Epithelial cell of esophagus (primary cell): ENCODE measurements at regions not wholly inside any gene's neighbourhood (a gene's known extent, or its start where the extent isn't known, plus 50 kb on each side); places are given as distances from the start of the nearest gene placed in this dataset.

Experiments used
- DNase-seq: peaks from one replicate; pipeline ENCODE4 v3.0.0; 2010; ENCODE audit warnings: low read depth
- H3K4me3 ChIP-seq: 2 replicates; pipeline ENCODE4 v1.5.1; 2011; ENCODE audit warnings: mild to moderate bottlenecking, low read length, control low read depth
- CTCF ChIP-seq: IDR thresholded peaks from 2 replicates; pipeline ENCODE4 v1.5.1; 2011; ENCODE audit warnings: low read depth, mild to moderate bottlenecking, low read length, control low read depth, inconsistent platforms; ENCODE audit not compliant: insufficient read depth; ENCODE audit errors: missing control alignments

GRCh38 chr1:218872928-218873327, 300.8 kb upstream of the LYPLAL1 start:
- DNase-seq: no peak
- no peak overlapping the region for H3K4me3 ChIP-seq
- no peak for TF ChIP-seq CTCF

- TF ChIP-seq CTCF: no peak
- peak; percentile 92 for DNase-seq
Observed at GRCh38 chr1:218874313-218874712, 299.4 kb upstream of the LYPLAL1 start.

GRCh38 chr1:218874801-218875400, 298.8 kb upstream of the LYPLAL1 start:
- no peak overlapping the region for H3K4me3 ChIP-seq
- TF ChIP-seq CTCF: no peak
- peak; percentile 7 for DNase-seq

More at GRCh38 chr1:218874313-218874712, 299.4 kb upstream of the LYPLAL1 start:
- no peak overlapping the region for H3K4me3 ChIP-seq

- H3K4me3 ChIP-seq: no peak overlapping the region
- DNase-seq: peak; percentile 50
- no peak for TF ChIP-seq CTCF
Observed at GRCh38 chr1:218878369-218878768, 295.3 kb upstream of the LYPLAL1 start.

GRCh38 chr1:218880484-218881060, 293.1 kb upstream of the LYPLAL1 start:
- DNase-seq: no peak
- no peak for TF ChIP-seq CTCF
- no peak overlapping the region for H3K4me3 ChIP-seq

GRCh38 chr1:218882454-218882853, 291.2 kb upstream of the LYPLAL1 start:
- H3K4me3 ChIP-seq: no peak overlapping the region
- no peak for TF ChIP-seq CTCF
- DNase-seq: no peak

- H3K4me3 ChIP-seq: no peak overlapping the region
- TF ChIP-seq CTCF: no peak
Observed at GRCh38 chr1:218886101-218886871, 287.4 kb upstream of the LYPLAL1 start.

More at GRCh38 chr1:218886101-218886871, 287.4 kb upstream of the LYPLAL1 start:
- DNase-seq: peak; percentile 13
